Right lobe of liver (tissue), 4 donors: ENCODE measurements at regions not wholly inside any gene's neighbourhood (a gene's known extent, or its start where the extent isn't known, plus 50 kb on each side); places are given as distances from the start of the nearest gene placed in this dataset.

Experiments
- POLR2A ChIP-seq: fragments of 450-650 bp; IDR thresholded peaks from one replicate; pipeline ENCODE4 v1.6.1; 2017; ENCODE audit warnings: antibody characterized with exemption, mild to moderate bottlenecking
- TF ChIP-seq, protein P1 (sequence below), 4 donors: fragments of 200-600 bp in 3 of 4; fragments of 450-650 bp in 1 of 4; IDR thresholded peaks; one replicate each; pipeline versions ENCODE4 v1.5.1 to v1.8.0; 2016 to 2022; ENCODE audit warnings: antibody characterized with exemption in 4 of 4, mild to moderate bottlenecking in 2 of 4
- donor health status: DM: no; HTN: no; CAD: no.
- donor health status: DM: no; HTN: no; CAD: no.
- donor health status: DM: no; HTN: yes; CAD: no.

DNA sequence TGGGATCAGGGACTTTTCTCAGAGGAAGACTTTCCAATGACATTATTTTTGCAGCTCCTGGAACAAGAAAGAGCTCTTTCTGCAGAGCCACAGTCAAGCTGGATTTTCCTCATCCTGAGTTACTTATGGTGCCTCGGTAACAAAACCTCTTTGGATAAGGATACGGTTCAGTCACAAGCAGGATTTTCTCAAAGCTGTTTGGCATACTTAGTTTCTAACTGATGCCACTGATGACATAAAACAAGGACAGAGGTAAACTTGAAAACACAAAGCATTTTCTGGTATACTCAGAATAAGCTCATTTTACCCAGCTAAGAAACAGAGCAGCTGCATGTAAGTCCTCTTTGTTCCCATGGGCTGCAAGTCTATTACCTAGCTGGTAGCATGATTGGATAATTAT is 340.9 kb upstream of the MEOX2 start:
- TF ChIP-seq, protein P1, sequence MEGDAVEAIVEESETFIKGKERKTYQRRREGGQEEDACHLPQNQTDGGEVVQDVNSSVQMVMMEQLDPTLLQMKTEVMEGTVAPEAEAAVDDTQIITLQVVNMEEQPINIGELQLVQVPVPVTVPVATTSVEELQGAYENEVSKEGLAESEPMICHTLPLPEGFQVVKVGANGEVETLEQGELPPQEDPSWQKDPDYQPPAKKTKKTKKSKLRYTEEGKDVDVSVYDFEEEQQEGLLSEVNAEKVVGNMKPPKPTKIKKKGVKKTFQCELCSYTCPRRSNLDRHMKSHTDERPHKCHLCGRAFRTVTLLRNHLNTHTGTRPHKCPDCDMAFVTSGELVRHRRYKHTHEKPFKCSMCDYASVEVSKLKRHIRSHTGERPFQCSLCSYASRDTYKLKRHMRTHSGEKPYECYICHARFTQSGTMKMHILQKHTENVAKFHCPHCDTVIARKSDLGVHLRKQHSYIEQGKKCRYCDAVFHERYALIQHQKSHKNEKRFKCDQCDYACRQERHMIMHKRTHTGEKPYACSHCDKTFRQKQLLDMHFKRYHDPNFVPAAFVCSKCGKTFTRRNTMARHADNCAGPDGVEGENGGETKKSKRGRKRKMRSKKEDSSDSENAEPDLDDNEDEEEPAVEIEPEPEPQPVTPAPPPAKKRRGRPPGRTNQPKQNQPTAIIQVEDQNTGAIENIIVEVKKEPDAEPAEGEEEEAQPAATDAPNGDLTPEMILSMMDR (IDR thresholded peaks at IDR 0.05): no peak
- TF ChIP-seq POLR2A: no peak
